Spleen (tissue), 11 donors: ENCODE measurements at regions not wholly inside any gene's neighbourhood (a gene's known extent, or its start where the extent isn't known, plus 50 kb on each side); places are given as distances from the start of the nearest gene placed in this dataset.

Source experiments
- DNase-seq: peaks from one replicate; pipeline ENCODE4 v3.0.0-alpha.2; 2020
- H3K27ac ChIP-seq, 8 donors: fragments of 200-600 bp; sonication (generic) in 7 of 8; 1 replicate in 4 of 8; 2 replicates in 4 of 8; pipeline versions ENCODE4 v1.5.0 to v1.8.0; 2016 to 2021; ENCODE audit warnings: inconsistent platforms in 4 of 8, mild to moderate bottlenecking in 4 of 8, moderate library complexity in 1 of 8
- H3K27me3 ChIP-seq, 7 donors: fragments of 200-600 bp; sonication (generic) in 6 of 7; replicated peaks in 1 of 7; 1 replicate in 4 of 7; 2 replicates in 3 of 7; pipeline versions ENCODE4 v1.5.0 to v1.8.0; 2016 to 2021; ENCODE audit warnings: inconsistent platforms in 3 of 7, mild to moderate bottlenecking in 1 of 7
- H3K36me3 ChIP-seq, 6 donors: fragments of 200-600 bp; sonication (generic) in 5 of 6; 1 replicate in 4 of 6; 2 replicates in 2 of 6; pipeline versions ENCODE4 v1.5.0 to v1.8.0; 2016 to 2021; ENCODE audit warnings: inconsistent platforms in 2 of 6
- H3K4me1 ChIP-seq, 6 donors: fragments of 200-600 bp; sonication (generic) in 5 of 6; 1 replicate in 3 of 6; 2 replicates in 3 of 6; pipeline versions ENCODE4 v1.5.0 to v1.8.0; 2016 to 2021; ENCODE audit warnings: inconsistent platforms in 3 of 6
- H3K4me3 ChIP-seq, 8 donors: fragments of 200-600 bp; sonication (generic) in 7 of 8; 1 replicate in 4 of 8; 2 replicates in 4 of 8; pipeline versions ENCODE4 v1.5.0 to v1.8.0; 2016 to 2021; ENCODE audit warnings: inconsistent platforms in 4 of 8, mild to moderate bottlenecking in 4 of 8, moderate library complexity in 2 of 8
- H3K9me3 ChIP-seq, 8 donors: fragments of 200-600 bp; sonication (generic) in 7 of 8; 1 replicate in 4 of 8; 2 replicates in 4 of 8; pipeline versions ENCODE4 v1.5.0 to v1.8.0; 2016 to 2021; ENCODE audit warnings: inconsistent platforms in 4 of 8
- POLR2A ChIP-seq, 3 donors: fragments of 450-650 bp; IDR thresholded peaks; one replicate each; pipeline ENCODE4 v1.5.1; 2017; ENCODE audit warnings: antibody characterized with exemption in 3 of 3, mild to moderate bottlenecking in 1 of 3
- POLR2AphosphoS5 ChIP-seq, 3 donors: sonication (generic); formaldehyde crosslinking; IDR thresholded peaks; one replicate each; pipeline ENCODE4 v1.5.1; 2017; ENCODE audit warnings: antibody characterized with exemption in 3 of 3
- WGBS, 5 donors: extraction: QIAGEN DNeasy Blood & Tissue Kit in 3 of 5; methylation state at CpG; one replicate each; pipeline versions ENCODE4 v1.1.5 to v1.1.7; 2013 to 2018; 5-methylcytosine and 5-hydroxymethylcytosine counted together
- intact Hi-C: fragments of 100-400 bp; cut with DNase I; formaldehyde crosslinking; loops from one replicate; pipeline ENCODE4 v1.15.0; 2023; ENCODE audit warnings: low total_unique reads
- TF ChIP-seq, protein P1 (sequence below), 11 experiments: fragments of 200-600 bp in 7 of 11; fragments of 450-650 bp in 4 of 11; sonication (generic) in 4 of 11; IDR thresholded peaks in 8 of 11; conservative IDR thresholded peaks in 3 of 11; 1 replicate in 7 of 11; 2 replicates in 4 of 11; pipeline versions ENCODE4 v1.4.0 to v1.8.0; 2016 to 2021; ENCODE audit warnings: antibody characterized with exemption in 11 of 11, inconsistent platforms in 4 of 11, mild to moderate bottlenecking in 1 of 11
- donor health status: healthy with polysubstance abuse.
- donor health status: DM: no; HTN: no; CAD: no; lungs with moderate emphysema.
- donor health status: DM: no; HTN: no; CAD: no.
- donor health status: Bipolar disorder and iron deficiency.
- donor health status: healthy.
- donor health status: DM: no; HTN: no; CAD: no.
- donor health status: DM: yes; HTN: yes; CAD: no.

DNA sequence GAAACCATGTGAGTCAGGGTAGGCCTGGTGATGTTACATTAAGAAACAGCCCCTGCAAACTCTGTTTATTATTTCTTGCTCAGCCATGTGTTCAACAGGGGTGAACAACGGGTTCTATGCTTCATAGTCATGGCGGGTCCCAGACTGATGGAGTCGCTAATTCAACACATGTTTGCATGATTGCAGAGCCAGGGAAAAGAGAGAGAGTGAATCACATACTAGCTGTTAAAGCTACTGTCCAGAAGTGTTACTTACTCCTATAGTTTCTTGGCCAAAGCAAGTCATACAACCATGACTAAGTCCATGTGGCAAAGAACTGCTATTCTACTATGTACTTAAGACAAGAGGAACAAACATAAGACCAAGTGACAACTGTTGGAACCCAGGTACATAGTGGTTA, 241.2 kb upstream of the SKOR2 start:
- H3K9me3 ChIP-seq: no peaks in the 10 kb centered on the region
- DNase-seq: no peak
- 81 to 93% (median 84%) methylated on average over 3 of the region's 3 CpGs for WGBS, 5 donors
- intact Hi-C loops: no loop called here
- TF ChIP-seq, protein P1, sequence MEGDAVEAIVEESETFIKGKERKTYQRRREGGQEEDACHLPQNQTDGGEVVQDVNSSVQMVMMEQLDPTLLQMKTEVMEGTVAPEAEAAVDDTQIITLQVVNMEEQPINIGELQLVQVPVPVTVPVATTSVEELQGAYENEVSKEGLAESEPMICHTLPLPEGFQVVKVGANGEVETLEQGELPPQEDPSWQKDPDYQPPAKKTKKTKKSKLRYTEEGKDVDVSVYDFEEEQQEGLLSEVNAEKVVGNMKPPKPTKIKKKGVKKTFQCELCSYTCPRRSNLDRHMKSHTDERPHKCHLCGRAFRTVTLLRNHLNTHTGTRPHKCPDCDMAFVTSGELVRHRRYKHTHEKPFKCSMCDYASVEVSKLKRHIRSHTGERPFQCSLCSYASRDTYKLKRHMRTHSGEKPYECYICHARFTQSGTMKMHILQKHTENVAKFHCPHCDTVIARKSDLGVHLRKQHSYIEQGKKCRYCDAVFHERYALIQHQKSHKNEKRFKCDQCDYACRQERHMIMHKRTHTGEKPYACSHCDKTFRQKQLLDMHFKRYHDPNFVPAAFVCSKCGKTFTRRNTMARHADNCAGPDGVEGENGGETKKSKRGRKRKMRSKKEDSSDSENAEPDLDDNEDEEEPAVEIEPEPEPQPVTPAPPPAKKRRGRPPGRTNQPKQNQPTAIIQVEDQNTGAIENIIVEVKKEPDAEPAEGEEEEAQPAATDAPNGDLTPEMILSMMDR (IDR thresholded peaks at IDR 0.05 in 8 of 11, conservative IDR thresholded peaks at IDR 0.05 in 3 of 11): no peak
- TF ChIP-seq POLR2A (IDR thresholded peaks at IDR 0.05) (no peak), POLR2AphosphoS5 (IDR thresholded peaks at IDR 0.05) (no peak)
- H3K27me3 ChIP-seq: no peaks in the 10 kb centered on the region
- no peaks in the 10 kb centered on the region for H3K36me3 ChIP-seq
- no peak overlapping the region for H3K27ac ChIP-seq
- H3K4me1 ChIP-seq: no peaks in the 10 kb centered on the region
- no peak overlapping the region for H3K4me3 ChIP-seq

DNA sequence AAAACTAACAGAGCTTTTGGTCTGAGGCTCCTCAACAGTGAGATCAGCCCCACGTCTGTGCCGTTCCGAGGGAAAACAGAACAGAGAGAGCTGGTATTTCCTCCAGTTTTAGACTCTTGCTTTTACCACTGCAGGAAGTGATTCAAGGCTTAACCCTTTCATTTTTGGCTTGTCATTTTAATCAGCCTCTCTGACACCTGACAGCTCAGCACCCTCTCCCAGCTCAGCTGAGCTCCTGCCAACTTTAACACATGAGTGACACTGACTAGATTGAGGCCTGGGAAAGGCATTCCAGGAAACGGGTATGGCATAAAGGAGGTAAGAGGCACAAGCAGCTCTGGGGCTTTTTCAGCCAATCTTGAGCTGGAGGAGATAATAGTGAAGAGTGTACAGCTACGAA, 239.4 kb upstream of the SKOR2 start:
- intact Hi-C loops: no loop called here
- H3K27ac ChIP-seq: no peak overlapping the region
- DNase-seq: no peak
- H3K9me3 ChIP-seq: no peaks in the 10 kb centered on the region
- peaks cover 0 to under 1% (median 0%) of the 10 kb centered on the region in 7 donors for H3K27me3 ChIP-seq
- TF ChIP-seq POLR2AphosphoS5 (IDR thresholded peaks at IDR 0.05) (no peak), POLR2A (IDR thresholded peaks at IDR 0.05) (no peak)
- TF ChIP-seq, protein P1 (IDR thresholded peaks at IDR 0.05 in 8 of 11, conservative IDR thresholded peaks at IDR 0.05 in 3 of 11): no peak
- WGBS, 5 donors: 22 to 29% (median 23%) methylated on average over 5 of the region's 5 CpGs
- H3K36me3 ChIP-seq: no peaks in the 10 kb centered on the region
- H3K4me3 ChIP-seq: no peak overlapping the region
- no peaks in the 10 kb centered on the region for H3K4me1 ChIP-seq

DNA sequence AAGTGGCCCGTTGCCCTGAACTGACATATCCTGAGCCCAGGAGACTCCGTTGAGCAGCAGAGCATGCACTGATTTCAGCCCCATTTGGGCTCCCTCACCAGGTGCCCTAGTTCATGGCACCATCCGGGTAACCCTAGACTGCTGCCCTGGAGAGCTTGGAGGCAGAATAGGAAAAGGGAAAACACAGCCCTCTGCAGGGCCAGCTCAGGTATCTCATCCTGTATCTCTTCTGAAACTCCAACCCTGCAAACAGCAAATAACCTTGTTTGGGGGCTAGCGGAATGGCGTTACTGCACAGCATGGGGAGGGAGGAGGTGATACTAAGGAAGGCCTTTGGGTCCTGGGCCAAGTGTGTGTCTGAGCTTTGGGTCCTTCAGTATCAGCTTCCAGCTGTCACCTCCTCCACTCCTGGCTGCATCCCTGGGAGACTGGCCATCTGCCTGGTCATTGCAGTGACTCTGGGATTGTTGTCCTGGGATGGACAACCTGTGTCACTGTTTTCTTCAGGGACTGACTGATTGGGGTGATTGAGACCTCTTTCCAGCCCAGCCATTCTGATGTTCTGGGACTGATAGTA, 233.8 kb upstream of the SKOR2 start:
- intact Hi-C loops: no loop called here
- H3K4me3 ChIP-seq: no peak overlapping the region
- no peaks in the 10 kb centered on the region for H3K9me3 ChIP-seq
- 68 to 76% (median 71%) methylated on average over 5 of the region's 5 CpGs for WGBS, 5 donors
- H3K4me1 ChIP-seq: no peaks in the 10 kb centered on the region
- no peak for DNase-seq
- TF ChIP-seq, protein P1 (IDR thresholded peaks at IDR 0.05 in 8 of 11, conservative IDR thresholded peaks at IDR 0.05 in 3 of 11): no peak
- TF ChIP-seq POLR2A (IDR thresholded peaks at IDR 0.05) (no peak), POLR2AphosphoS5 (IDR thresholded peaks at IDR 0.05) (no peak)
- H3K27ac ChIP-seq: no peak overlapping the region
- H3K27me3 ChIP-seq: peaks cover 0 to 50% (median 0%) of the 10 kb centered on the region in 7 donors
- no peaks in the 10 kb centered on the region for H3K36me3 ChIP-seq

DNA sequence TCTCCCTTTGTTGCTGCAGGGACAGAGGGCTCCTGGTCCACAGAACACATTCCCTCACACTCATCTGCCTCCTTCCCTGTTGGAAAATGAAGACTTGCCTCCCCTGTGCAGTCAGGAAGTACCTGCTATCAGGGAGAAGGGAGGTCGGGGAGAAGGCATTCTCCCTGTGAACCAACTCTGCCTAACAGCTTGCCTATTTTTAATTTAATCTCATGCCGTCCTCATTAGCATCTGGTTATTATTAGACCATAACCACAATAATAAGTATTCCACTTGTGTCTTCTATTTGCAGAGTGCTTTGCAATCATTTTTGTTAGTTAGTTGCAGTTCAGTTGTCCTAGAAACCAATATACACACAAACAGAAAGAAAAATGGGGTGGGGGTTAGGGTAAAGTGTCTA, 232.6 kb upstream of the SKOR2 start:
- no peak overlapping the region for H3K27ac ChIP-seq
- no peak for DNase-seq
- H3K27me3 ChIP-seq: peaks cover 0 to 50% (median 0%) of the 10 kb centered on the region in 7 donors

More for the DNA sequence above, 232.6 kb upstream of the SKOR2 start:
- intact Hi-C loops: no loop called here
- H3K36me3 ChIP-seq: no peaks in the 10 kb centered on the region
- H3K9me3 ChIP-seq: no peaks in the 10 kb centered on the region
- TF ChIP-seq POLR2AphosphoS5 (IDR thresholded peaks at IDR 0.05) (no peak), POLR2A (IDR thresholded peaks at IDR 0.05) (no peak)
- TF ChIP-seq, protein P1 (IDR thresholded peaks at IDR 0.05 in 8 of 11, conservative IDR thresholded peaks at IDR 0.05 in 3 of 11): no peak
- H3K4me1 ChIP-seq: no peaks in the 10 kb centered on the region
- no peak overlapping the region for H3K4me3 ChIP-seq
- 48 to 63% (median 55%) methylated on average over 2 of the region's 2 CpGs for WGBS, 5 donors
